ENCODE measurements at regions not wholly inside any gene's neighbourhood (a gene's known extent, or its start where the extent isn't known, plus 50 kb on each side); places are given as distances from the start of the nearest gene placed in this dataset.
"Not testable (repeated sequence)": the region's sequence is repeated elsewhere in the genome, so short reads cannot be mapped to it uniquely, and the experiment has no call there.

DNA sequence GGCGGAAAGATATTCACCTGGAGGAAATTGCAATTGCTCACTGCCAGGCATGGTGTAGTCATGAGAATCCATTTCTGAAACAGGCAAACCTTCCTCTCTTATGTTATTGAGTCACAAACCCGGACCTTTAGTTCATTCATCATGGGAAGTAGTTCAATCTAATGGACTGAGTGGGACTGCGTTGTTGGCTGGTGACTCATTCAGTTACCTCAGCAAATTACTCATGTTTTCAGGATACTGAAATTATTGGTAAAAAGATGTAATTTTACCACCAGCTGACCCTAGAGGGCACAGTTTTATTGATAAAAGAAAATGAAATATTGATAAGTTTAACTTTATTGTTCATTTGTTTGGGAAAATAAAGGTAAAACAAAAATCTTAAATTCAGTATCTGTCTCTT lies 1194.4 kb upstream of the SORCS1 start:
- POLR2A ChIA-PET = no interaction called here
- H3K4me1 Mint-ChIP-seq = no peaks in the 10 kb centered on the region
- no peak overlapping the region for H3K4me3 Mint-ChIP-seq
- DNase-seq (no peak), ATAC-seq (ENCODE audit: low read depth) (no peak)
- H3K27me3 Mint-ChIP-seq = no peaks in the 10 kb centered on the region
- no peaks in the 10 kb centered on the region for H3K36me3 Mint-ChIP-seq
- H3K27ac Mint-ChIP-seq = no peak overlapping the region
- peaks cover 5% of the 10 kb centered on the region for H3K9me3 Mint-ChIP-seq

DNA sequence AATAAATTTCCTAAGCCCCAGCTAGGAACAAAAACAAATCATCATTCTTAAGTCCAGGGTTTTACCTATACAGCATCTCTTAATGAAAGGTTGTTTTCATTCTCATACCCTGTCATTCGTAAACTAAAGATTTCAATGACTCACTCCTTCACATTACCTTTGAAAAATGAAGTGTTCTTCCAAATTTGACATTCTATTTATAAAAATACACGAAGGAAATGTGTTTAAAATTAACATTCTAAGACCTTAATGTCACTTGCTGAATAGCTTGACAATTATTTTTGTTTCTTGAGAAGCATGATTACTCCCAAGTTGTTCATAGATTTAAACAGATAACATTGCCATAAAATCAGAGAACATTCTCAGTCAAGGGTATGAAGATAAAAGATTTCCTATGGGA lies 1188.3 kb upstream of the SORCS1 start:
- no peak for ATAC-seq (ENCODE audit: low read depth)
- no peaks in the 10 kb centered on the region for H3K4me1 Mint-ChIP-seq

DNA sequence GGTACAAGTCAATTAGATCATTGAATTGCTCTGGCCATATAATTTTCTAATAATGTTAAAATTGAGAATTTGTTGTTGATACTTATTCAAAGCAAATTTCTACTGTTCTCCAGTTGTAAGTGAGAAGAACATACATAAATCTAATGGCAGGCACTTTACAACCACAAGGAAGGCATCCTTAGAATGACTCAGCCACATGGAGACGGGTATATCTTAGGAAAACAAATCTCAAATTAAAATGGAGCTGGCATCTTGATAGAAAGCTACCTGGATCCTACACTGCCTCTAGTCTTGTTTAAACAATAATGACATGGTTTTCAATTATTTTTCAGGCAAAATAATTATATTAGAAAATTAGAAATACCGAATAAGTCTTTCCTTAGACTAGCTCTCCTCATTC lies 1183.7 kb upstream of the SORCS1 start:
- DNase-seq (no peak), ATAC-seq (ENCODE audit: low read depth) (no peak)
- no peak overlapping the region for H3K4me3 Mint-ChIP-seq
- no peaks in the 10 kb centered on the region for H3K36me3 Mint-ChIP-seq
- peaks cover 9% of the 10 kb centered on the region for H3K9me3 Mint-ChIP-seq
- no peaks in the 10 kb centered on the region for H3K4me1 Mint-ChIP-seq
- H3K27me3 Mint-ChIP-seq = no peaks in the 10 kb centered on the region
- no peak overlapping the region for H3K27ac Mint-ChIP-seq
- POLR2A ChIA-PET = no interaction called here

More for the DNA sequence above, 1188.3 kb upstream of the SORCS1 start:
- H3K9me3 Mint-ChIP-seq = peaks cover 6% of the 10 kb centered on the region
- DNase-seq = no peak
- POLR2A ChIA-PET = no interaction called here
- no peaks in the 10 kb centered on the region for H3K36me3 Mint-ChIP-seq
- H3K27me3 Mint-ChIP-seq = no peaks in the 10 kb centered on the region
- H3K4me3 Mint-ChIP-seq = no peak overlapping the region
- H3K27ac Mint-ChIP-seq = no peak overlapping the region

DNA sequence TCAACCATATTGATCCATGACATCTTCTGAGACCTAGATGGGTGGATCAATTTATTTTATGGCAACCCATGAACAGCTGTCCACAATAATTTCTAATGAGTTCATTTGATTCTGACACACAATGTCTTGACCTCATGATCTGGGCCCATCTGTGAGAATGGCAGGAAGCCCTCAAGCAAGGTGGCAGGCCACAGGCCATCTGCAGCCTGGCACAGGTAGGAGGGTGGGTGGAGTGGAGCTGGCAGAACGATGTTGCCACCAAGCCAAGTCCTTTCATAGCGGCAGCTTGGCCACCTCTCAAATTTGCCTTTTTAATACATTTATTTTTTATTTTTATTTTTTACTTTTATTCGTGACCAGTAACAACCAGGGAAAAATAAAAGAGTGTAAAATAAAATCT lies 1181.6 kb upstream of the SORCS1 start:
- POLR2A ChIA-PET = no interaction called here
- Mint-ChIP-seq H3K27ac (no peak overlapping the region), H3K4me3 (no peak overlapping the region), H3K9me3 (peaks cover 9% of the 10 kb centered on the region), H3K36me3 (no peaks in the 10 kb centered on the region), H3K27me3 (no peaks in the 10 kb centered on the region), H3K4me1 (no peaks in the 10 kb centered on the region)
- DNase-seq (no peak), ATAC-seq (ENCODE audit: low read depth) (no peak)

DNA sequence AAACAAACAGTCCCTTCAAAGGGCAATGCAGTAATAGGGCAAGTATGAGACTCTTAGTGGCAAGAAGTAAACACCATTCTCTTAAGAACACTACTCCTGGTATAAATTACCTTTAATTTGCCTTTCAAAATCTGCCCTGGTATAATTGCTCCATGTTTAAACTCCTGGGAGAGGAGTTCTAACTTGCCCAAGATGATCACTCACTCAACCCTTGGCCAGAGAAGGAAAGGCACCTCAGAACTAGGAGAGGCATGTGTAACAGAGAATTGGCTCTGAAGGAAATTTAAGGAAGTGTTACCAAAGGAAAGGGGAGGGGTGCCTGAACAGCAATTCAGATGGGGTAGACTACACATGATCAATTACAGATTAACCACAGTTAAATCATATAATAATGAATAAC lies 1173.6 kb upstream of the SORCS1 start:
- no peak for DNase-seq
- Mint-ChIP-seq H3K4me3 (no peak overlapping the region), H3K27ac (no peak overlapping the region)

DNA sequence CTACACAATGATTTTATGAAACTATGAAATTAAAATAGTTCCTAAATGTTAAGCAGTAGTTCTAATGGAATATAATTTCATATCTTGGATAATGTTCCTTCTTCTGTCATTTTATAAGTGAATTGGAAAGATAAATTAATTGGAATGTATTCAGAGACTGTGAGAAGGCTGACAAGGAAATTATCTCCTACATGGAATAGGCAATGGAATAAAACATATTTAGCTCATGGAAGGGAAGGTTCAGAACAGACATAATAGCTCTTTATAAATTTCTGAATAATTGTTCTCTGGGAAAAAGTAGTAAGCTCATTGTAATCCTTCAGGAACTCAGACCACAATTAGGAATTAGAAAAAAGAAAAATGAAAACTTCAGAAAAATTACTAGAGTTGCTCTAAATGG lies 1172.3 kb upstream of the SORCS1 start:
- H3K27me3 Mint-ChIP-seq = no peaks in the 10 kb centered on the region
- H3K4me1 Mint-ChIP-seq = no peaks in the 10 kb centered on the region
- no peak overlapping the region for H3K27ac Mint-ChIP-seq
- H3K4me3 Mint-ChIP-seq = no peak overlapping the region
- POLR2A ChIA-PET = no interaction called here
- DNase-seq (no peak), ATAC-seq (ENCODE audit: low read depth) (no peak)
- H3K36me3 Mint-ChIP-seq = no peaks in the 10 kb centered on the region
- no peaks in the 10 kb centered on the region for H3K9me3 Mint-ChIP-seq

More for the DNA sequence above, 1173.6 kb upstream of the SORCS1 start:
- Mint-ChIP-seq H3K27me3 (no peaks in the 10 kb centered on the region), H3K36me3 (no peaks in the 10 kb centered on the region), H3K9me3 (no peaks in the 10 kb centered on the region), H3K4me1 (no peaks in the 10 kb centered on the region)
- no peak for ATAC-seq (ENCODE audit: low read depth)
- POLR2A ChIA-PET = no interaction called here

DNA sequence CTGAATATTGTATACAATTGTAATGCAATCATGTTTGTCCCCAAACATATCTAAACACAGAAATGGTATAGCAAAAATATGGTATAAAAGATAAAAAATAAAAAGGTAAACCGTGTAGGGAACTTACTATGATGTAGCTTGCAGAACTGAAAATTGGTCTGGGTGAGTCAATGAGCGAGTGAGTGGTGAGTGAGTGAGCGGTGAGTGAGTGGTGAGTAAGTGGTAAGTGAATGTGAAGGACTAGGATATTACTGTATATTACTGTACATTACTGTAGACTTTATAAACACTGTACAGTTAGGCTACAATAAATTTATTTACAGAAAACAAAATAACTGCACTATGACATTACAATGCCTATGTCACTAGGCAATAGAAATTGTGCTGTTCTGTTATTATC lies 1163.2 kb upstream of the SORCS1 start:
- Mint-ChIP-seq H3K4me3 (no peak overlapping the region), H3K4me1 (no peaks in the 10 kb centered on the region), H3K27ac (no peak overlapping the region), H3K9me3 (no peaks in the 10 kb centered on the region), H3K36me3 (no peaks in the 10 kb centered on the region), H3K27me3 (no peaks in the 10 kb centered on the region)
- ATAC-seq (ENCODE audit: low read depth) = no peak
- no peak for DNase-seq
- POLR2A ChIA-PET = no interaction called here

DNA sequence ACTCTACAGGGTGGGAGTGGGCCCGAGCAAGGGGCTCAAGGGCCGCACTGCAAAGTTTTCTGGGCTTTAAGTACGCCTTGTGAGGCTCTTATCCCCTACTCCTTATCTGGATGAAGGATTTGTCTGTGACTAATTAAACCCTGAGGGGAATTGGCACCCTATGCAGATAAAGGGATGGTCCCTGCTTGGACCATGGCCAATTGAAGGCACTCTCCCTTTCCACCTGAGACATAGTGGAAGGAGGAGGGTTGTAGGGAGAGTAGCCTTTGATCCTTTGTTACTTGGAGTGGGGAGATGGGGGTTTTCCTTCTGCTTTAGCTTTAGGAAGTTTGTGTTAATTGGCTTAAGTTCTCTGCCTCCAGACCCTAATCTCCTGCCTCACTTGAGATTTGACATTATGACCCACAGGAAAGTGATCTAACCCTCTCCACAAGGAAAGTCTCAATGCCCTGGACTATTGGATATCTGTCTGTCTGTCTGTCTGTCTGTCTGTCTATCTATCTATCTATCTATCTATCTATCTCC lies 1158.8 kb upstream of the SORCS1 start:
- Mint-ChIP-seq H3K9me3 (peaks cover 2% of the 10 kb centered on the region), H3K27me3 (no peaks in the 10 kb centered on the region), H3K4me1 (no peaks in the 10 kb centered on the region), H3K4me3 (no peak overlapping the region), H3K36me3 (no peaks in the 10 kb centered on the region), H3K27ac (no peak overlapping the region)
- ATAC-seq (ENCODE audit: low read depth) (no peak), DNase-seq (no peak)
- POLR2A ChIA-PET = no interaction called here

DNA sequence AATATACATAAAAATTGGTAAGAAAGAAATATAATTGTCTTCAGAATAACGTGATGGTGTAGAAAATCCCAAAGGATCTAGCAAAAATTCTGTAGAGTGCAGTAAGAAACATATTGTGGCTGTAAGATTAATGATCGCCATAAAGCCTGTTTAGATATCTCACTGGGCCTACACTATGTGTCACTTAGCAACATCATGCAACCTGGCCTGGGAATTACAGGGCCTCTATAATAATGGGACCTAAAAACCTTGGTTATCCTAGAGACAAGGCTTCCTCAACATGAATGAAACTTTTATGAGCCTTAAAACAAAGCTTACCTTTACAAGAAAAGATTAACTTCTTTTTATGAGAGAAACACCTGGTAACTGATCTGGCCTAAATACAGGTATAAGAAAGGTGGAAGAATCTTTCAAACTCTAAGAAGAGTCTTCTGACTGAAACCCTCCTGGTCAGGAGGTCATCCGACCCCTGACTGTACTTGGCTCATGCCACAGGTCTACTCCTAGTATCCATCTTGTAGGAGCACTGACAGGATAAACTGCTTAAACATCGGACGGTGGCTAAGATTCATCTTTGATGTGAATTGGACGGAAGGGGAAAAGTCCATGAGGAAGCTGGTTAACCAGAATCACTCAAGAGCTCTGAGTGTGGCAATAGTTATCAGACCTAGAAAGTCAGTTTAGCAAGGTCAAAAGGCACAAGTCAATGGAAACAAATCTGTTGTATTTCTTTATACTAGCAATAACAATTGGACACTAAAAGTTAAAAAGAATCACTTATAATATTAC lies 1155.1 kb upstream of the SORCS1 start:
- Mint-ChIP-seq H3K27me3 (no peaks in the 10 kb centered on the region), H3K36me3 (no peaks in the 10 kb centered on the region), H3K4me3 (no peak overlapping the region), H3K27ac (no peak overlapping the region), H3K4me1 (no peaks in the 10 kb centered on the region), H3K9me3 (peaks cover 2% of the 10 kb centered on the region)
- POLR2A ChIA-PET = no interaction called here
- DNase-seq = no peak
- ATAC-seq (ENCODE audit: low read depth) = no peak

DNA sequence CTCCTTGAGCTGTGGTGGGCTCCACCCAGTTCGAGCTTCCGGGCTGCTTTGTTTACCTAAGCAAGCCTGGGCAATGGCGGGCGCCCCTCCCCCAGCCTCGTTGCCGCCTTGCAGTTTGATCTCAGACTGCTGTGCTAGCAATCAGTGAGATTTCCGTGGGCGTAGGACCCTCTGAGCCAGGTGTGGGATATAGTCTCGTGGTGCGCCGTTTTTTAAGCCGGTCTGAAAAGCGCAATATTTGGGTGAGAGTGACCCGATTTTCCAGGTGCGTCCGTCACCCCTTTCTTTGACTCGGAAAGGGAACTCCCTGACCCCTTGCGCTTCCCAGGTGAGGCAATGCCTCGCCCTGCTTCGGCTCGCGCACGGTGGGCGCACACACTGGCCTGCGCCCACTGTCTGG lies 1151.1 kb upstream of the SORCS1 start:
- H3K27me3 Mint-ChIP-seq; H3K4me3 Mint-ChIP-seq; H3K36me3 Mint-ChIP-seq; DNase-seq; H3K27ac Mint-ChIP-seq; H3K9me3 Mint-ChIP-seq; H3K4me1 Mint-ChIP-seq; POLR2A ChIA-PET; ATAC-seq (ENCODE audit: low read depth): not testable (repeated sequence)

DNA sequence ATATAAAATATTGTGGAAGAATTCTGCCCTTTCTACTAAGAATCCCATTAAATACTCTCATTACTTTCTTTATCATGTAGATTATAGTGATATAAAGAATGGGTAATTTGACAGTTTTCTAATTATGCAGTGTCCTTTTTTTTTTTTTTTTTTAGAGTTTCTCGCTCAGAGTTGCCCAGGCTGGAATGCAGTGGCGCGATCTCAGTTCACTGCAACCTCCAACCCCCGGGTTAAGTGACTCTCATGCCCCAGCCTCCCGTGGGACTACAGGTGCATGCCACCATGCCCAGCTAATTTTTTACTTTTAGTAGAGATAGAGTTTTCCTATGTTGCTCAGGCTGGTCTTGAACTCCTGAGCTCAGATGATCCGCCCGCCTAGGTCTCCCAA lies 1143.4 kb upstream of the SORCS1 start:
- POLR2A ChIA-PET = no interaction called here
- peaks cover 2% of the 10 kb centered on the region for H3K9me3 Mint-ChIP-seq
- H3K4me1 Mint-ChIP-seq = no peaks in the 10 kb centered on the region
- no peaks in the 10 kb centered on the region for H3K36me3 Mint-ChIP-seq
- H3K4me3 Mint-ChIP-seq = no peak overlapping the region
- ATAC-seq (ENCODE audit: low read depth) (no peak), DNase-seq (no peak)
- H3K27ac Mint-ChIP-seq = no peak overlapping the region
- no peaks in the 10 kb centered on the region for H3K27me3 Mint-ChIP-seq

DNA sequence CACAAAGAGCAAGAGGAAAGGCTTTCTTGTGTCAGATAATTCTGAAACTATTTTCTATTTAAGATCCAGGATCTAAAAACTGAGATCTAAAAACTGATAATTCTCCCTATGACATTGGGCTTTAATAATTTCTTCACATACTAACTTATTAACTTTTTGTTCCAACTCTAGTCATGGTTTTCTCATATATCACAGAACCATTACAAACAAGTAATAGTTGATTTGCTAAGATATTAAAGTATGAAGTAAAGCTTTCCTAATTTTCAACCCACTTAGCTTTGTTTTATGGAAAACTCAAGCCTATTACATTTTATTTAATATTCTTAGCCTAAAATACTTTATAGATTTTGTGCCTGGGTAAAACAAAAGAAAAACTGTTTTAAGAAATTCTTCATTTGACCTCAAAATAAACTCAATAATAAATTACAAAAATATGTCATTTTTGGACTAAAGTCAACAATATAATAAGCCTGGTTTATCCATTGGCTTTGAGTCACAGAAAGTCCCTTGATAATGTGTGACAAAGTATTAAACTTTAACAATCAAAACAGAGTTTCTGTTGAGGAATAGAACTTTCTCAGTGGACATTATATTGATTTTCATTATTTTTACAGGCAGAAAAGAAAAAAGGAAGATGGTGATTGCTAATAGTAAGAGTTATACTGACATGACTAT lies 1142.9 kb upstream of the SORCS1 start:
- H3K4me3 Mint-ChIP-seq = no peak overlapping the region
- no peaks in the 10 kb centered on the region for H3K27me3 Mint-ChIP-seq
- ATAC-seq (ENCODE audit: low read depth) (no peak), DNase-seq (no peak)
- H3K4me1 Mint-ChIP-seq = no peaks in the 10 kb centered on the region
- H3K27ac Mint-ChIP-seq = no peak overlapping the region
- no peaks in the 10 kb centered on the region for H3K36me3 Mint-ChIP-seq
- H3K9me3 Mint-ChIP-seq = peaks cover 4% of the 10 kb centered on the region
- POLR2A ChIA-PET = no interaction called here

DNA sequence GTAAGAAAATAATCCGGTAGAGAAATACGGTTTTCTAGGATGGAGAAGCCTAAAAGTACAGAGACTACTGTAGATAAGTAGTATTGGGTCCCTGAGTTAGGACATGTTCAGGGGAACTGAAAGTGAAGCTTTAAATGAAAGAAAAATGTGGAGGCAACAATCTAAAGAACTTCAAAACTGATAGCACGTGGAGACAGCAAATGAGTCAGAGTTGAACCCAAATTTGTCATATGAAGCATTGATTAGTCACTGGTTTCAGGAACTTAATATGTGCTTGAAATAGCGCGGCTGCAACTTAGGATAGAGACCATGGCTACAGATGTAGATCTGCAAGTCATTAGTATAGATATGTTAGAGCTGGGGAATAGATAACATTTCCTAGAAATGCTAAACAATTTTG lies 1138.6 kb upstream of the SORCS1 start:
- ATAC-seq (ENCODE audit: low read depth) = no peak
- H3K4me1 Mint-ChIP-seq = no peaks in the 10 kb centered on the region
- H3K4me3 Mint-ChIP-seq = no peak overlapping the region
- no peak overlapping the region for H3K27ac Mint-ChIP-seq
- peaks cover 4% of the 10 kb centered on the region for H3K9me3 Mint-ChIP-seq
- POLR2A ChIA-PET = no interaction called here
- H3K27me3 Mint-ChIP-seq = no peaks in the 10 kb centered on the region
- no peak for DNase-seq
- no peaks in the 10 kb centered on the region for H3K36me3 Mint-ChIP-seq

DNA sequence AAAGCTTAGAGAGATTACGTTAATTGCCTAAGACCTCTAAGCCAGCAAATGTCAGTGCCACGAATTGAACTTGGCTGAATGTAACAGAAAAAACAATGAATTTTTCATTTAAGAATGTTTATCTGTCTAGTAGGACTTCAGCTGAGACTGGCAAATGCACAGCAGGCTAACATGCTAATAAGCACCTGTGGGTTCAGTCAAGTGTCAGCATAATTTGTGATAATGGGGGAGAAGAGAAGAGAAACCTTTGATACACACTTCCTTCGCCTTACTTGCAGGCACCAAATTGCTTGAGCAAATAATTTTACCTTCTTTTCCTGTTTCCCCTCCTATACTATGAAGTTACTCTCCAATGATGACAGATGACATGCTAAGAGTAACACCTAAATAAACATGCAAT lies 1136.5 kb upstream of the SORCS1 start:
- ATAC-seq (ENCODE audit: low read depth) = no peak
- Mint-ChIP-seq H3K36me3 (no peaks in the 10 kb centered on the region), H3K4me1 (no peaks in the 10 kb centered on the region), H3K4me3 (no peak overlapping the region), H3K27me3 (no peaks in the 10 kb centered on the region), H3K9me3 (peaks cover 4% of the 10 kb centered on the region), H3K27ac (no peak overlapping the region)
- no peak for DNase-seq
- POLR2A ChIA-PET = no interaction called here

Measured in activated naive CD8-positive, alpha-beta T cell treated with anti-CD3 and anti-CD28 coated beads, Interleukin-2, amount 10 ng/mL, durations not matched to agents 7 days and 5 days (primary cell).